ENCODE measurements at regions not wholly inside any gene's neighbourhood (a gene's known extent, or its start where the extent isn't known, plus 50 kb on each side); places are given as distances from the start of the nearest gene placed in this dataset.
"Not testable (repeated sequence)": the region's sequence is repeated elsewhere in the genome, so short reads cannot be mapped to it uniquely, and the experiment has no call there.

DNA sequence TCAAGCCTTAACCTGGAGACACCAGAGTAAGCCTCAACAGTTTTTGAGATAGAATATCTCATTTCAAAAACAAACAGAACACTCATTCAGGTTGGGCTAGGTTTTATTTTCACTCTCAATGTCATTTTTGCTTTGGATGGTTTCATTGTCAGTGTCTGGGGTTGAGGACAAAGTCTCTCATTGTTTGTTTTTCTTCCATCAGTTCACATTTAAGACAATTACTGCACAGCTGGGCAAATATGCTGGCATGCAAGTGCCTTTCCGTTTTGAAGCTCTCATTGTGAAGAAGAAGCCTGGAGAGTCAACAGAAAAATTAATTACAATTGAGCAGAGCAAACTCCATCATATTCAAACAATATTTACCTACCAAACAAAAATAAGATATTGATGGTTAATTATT lies 1050.0 kb downstream of the TBL1XR1 start:
- DNase-seq = no peak

DNA sequence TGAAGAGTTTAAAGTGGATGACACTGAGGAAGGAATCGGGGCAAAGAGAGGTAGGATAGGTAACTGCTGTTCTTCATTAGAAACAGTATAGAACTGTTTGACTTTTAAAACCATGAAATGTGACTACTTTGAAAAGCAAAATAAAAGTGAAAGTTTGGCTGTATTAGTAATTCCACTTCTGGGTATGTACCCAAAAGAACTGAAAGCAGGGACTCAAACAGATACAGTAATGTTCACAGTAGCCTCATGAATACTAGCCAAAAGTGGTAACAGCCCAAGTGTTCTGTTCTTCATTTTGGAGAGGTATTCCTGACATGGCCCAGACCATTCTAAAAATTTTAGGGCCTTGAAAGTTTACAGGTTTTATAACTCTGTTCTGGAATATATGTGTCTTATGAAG lies 1055.4 kb downstream of the TBL1XR1 start:
- no peak for DNase-seq

DNA sequence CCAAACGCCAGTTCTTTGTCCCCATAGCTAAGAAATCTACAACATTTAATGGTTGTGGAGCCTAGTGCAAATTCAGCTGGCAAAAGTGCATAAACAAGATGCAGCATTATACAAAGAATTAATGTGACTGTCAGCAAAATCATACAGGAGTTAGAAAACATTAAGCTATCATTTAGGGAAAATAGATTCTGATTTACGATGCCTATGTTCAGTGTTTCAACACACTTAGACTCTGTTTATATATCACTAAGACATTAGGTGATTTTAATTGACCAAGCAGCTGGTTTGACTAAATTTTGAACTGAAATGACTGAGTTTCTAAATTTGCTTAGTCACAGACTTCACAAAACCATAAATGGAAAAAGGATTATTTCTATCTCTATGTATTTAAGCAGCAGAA lies 1076.8 kb downstream of the TBL1XR1 start:
- no peak for DNase-seq

DNA sequence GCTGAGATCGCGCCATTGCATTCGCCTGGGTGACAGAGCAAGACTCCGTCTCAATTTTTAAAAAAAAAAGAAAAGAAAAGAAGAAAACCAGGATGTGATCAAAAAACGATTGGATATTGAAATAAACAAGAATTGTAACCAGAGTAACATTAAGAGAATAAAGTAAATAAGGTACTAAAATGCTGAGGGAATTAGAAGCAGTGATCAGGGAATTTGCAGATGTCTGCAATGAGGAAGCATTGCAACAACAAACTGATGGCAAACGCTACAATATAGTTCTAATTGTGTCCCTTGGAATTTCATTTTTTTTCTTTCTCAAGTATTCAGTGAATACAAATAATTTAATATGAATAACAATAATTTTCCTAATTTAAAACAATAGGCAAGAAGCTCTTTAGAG lies 1077.5 kb downstream of the TBL1XR1 start:
- no peak for DNase-seq

DNA sequence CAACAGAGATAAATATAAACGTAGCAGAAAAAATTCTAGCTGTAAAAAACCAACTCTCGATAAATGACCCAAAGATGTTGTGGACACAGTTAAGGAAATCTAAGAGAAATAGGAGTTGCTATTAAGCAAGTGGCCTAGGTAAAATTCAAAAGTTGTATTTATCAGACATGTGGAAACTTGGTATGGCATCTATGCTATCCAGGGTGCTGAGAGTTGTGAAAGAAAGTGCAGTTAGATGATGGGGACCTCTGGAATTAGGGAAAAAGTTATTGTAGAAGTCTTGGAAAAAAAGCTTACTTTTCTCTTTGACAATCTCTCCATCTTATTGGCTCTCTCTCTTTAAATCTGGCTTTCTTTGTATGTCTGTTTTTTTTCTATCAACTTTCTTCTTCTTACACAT lies 1090.9 kb downstream of the TBL1XR1 start:
- DNase-seq = no peak

DNA sequence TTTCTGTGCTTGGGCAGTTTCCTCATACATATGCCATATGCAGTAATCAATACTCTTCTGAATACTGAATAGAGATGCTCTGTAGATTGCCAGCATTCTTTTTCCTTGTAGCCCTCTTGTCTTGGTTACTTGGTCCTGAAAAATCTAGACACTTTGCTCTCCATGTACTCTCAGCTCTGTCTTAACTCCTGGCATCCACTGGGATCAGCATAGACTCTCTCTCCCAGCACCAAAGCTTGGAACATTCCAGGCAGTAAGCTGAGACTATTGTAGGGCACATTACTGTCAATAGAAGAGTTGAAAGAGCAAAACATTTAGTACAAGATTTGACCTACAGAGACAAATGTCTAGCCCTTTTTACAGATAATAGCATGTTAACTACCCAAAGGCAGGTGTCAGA lies 1100.3 kb downstream of the TBL1XR1 start:
- DNase-seq = no peak

DNA sequence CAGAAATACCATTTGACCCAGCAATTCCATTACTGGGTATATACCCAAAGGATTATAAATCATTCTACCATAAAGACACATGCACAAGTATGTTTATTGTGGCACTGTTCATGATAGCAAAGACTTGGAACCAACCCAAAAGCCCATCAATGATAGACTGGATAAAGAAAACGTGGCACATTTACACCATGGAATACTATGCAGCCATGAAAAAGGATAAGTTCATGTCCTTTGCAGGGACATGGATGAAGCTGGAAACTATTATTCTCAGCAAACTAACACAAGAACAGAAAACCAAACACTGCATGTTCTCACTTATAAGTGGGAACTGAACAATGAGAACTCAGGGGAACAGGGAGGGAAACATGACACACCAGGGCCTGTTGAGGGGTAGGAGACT lies 1103.4 kb downstream of the TBL1XR1 start:
- DNase-seq = not testable (repeated sequence)

DNA sequence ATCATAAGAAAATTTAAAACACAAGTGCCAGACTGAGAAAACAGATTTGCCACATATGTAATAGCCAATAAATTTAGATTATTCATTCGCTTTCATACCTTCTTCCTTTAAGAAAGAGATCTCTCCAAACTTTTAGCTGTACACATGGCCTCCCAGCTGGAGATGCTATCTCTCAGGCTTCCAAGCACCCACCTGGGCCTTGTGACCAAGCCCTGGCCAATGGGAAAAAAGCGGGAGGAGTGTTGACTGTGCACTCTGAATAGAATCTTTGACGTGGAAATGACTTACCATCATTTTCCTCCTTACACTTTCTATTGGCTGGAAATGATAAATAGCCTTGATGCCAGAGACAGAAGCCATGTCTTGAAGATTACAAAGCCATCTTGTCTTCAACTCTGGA lies 1106.6 kb downstream of the TBL1XR1 start:
- DNase-seq = no peak

DNA sequence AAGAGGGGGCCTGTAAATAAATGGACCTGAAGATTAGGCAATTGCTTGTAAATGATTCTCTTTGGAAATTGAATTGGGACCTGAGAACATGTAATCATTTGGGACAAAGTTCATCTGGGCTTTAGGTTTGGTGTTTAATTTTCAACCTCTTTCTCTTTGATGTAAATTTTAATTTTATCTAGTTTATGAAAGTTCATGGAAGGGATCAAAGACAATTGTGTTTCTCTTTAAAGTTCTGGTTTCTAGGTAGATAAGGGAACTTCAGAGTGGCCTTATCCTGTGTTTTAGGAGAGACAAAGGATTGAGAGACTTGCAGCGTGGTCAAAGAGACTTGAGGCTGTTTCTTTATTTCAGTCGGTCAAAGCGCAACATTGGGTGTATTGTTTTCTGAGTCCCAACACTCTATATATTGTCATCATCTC lies 1108.3 kb downstream of the TBL1XR1 start:
- no peak for DNase-seq

DNA sequence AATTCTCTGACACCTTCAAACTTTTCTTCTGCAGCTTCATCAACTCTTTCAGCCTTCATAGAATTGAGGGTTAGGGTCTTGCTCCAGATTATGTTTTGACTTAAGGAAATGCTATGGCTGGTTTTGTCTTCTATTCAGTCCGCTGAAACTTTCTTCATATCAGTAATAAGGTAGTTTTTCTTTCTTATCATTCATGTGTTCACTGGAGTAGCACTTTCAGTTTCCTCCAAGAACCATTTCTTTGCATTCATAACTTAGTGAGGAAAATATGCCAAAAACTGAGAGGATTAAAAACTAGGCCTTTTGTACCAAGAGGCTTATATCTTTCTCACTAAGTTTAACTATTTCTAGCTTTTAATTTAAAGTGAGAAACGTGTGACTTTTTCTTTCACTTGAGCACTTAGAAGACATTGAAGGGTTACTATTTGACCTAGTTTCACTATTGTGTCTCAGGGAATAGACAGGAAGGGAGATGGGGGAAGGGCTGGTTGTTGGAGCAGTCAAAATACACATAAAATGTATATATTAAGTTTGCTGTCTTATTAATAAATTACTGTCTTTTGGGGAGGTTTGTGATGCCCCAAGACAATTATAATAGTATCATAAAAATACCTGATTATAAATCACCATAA lies 1110.1 kb downstream of the TBL1XR1 start:
- DNase-seq = no peak

DNA sequence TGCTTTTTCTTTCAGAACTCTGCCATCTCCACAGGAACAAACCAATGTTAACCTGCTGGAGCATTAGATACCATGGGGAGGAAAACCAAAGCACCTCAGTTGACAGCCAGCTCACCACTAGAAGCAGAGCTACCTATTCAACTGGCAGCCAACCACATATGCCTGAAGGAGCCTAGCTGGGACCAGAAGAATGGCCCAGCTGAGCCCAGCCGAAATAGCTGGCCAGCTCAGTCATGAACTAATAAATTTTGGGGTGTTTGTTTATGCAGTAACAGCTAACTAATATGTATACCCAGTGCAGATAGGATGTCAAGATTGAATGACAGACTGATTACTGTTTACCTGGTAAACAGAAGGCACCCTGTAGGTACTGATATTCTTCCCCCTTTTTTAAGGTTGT lies 1117.5 kb downstream of the TBL1XR1 start:
- DNase-seq = no peak

DNA sequence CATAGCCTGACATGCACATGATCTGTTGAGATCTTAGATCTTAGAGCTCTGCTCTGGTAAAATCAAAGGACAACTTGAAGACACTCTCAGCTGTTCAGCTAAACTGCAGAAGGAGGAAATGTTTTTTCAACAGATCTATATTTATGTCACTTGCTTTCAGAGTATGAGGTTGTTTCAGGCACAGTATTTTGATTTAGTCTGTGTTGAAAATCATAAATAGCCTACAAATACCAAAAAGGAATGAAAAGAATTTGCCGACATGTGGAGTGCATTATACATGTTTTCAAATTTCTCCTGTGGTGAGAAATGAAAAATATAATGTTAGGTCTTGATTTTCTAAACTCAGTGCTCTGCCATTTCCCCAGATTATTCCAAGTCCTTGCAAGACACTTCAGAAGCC lies 1118.4 kb downstream of the TBL1XR1 start:
- no peak for DNase-seq

DNA sequence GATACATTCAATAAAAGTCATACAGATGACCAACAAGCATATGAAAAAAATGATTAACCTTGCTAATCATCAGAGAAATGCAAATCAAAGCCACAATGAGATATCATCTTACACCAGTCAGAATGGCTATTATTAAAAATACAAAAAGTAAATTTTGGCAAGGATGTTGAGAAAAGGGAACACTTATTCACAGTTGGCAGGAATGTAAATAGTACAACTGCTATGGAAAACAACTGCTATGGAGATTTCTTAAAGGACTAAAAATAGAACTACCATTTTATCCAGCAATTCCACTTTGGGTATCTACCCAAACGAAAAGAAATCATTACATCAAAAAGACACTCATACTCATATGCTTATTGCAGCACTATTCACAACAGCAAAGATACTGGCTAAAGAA lies 1121.8 kb downstream of the TBL1XR1 start:
- no peak for DNase-seq

DNA sequence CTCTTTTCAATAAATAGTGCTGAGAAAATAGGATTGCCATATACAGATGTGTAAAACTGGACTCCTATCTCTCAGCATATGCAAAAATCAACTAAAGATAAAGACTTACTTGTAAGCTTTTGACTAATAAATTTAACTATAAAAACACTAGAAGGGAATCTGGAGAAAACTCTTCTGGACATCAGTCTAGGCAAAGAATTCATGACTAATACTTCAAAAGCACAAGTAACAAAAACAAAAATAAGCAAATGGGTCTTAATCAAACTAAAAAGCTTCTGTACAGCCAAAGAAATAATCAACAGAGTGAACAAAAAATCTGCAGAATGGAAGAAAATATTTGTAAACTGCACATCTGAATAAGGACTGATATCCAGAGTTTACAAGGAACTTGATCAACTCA lies 1122.2 kb downstream of the TBL1XR1 start:
- no peak for DNase-seq

DNA sequence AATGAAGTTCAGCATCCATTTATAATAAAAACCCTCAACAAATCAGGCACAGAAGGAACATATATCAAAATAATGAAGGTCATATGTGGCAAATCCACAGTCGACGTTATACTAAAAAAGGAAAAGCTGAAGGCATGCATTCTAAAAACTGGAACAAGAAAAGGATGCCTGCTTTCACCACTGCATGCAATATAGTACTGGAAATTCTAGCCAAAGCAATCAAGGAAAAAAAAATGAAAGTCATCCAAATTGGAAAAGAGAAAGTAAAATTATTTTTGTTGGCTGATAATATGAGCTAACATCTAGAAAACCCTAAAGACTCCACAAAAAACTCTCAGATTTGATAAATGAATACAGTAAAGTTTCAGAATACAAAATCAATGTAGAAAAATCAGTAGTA lies 1123.2 kb downstream of the TBL1XR1 start:
- no peak for DNase-seq

DNA sequence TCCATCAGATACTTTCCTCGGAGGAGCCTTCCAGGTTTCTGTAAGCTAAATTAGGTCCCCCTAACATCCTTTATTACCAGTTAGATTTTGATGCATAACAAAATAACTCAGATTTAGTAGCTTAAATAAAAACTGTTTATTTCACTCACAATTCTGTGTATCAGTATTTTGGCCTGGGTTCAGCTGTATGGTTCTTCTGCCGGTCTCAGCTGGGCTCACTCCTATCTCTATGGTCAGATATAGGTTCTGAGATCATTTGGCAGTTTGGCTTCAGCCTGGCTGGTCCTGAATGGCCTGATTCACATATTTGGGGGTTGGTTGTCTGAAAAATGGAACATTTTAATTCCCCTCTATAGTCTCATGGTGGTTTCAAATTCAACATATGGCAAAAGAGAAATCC lies 1125.3 kb downstream of the TBL1XR1 start:
- no peak for DNase-seq

DNA sequence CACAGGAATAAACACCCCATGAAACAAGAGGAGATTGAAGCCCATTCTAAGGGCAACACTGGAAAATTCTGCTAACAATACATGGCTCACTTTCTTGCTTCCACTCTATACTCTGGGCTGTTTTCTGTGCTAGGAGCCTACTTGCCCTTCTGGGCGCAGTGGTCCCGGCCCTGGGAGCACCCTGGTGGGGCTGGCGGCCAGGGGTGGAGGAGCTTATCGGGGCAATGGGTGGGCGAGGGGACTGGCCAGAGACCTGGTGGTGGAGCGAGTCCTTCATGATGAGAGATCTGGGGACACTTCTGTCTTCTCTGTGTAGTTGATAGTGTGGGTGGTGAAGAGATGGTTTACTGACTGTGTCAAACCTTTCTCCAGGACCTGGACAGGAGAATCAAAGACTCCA lies 1128.5 kb downstream of the TBL1XR1 start:
- DNase-seq = no peak

DNA sequence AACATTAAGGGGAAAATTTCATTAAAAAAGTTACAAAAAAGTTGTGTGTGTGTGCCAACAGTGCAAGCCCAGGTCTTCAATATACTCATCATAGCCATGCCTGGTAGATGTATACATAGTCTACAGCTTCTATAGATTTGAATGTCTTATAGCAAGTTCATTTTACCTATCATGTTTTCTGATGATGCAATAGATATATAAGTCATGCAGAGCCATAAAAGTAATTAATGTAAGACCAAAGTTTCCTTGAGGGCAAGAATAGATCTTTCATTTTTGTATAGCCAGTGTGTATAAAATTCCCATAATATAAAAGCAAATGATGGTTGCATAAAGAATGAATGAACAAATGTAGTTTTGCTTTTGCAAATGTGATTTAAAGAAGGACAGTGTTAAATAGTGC lies 1138.4 kb downstream of the TBL1XR1 start:
- DNase-seq = no peak

DNA sequence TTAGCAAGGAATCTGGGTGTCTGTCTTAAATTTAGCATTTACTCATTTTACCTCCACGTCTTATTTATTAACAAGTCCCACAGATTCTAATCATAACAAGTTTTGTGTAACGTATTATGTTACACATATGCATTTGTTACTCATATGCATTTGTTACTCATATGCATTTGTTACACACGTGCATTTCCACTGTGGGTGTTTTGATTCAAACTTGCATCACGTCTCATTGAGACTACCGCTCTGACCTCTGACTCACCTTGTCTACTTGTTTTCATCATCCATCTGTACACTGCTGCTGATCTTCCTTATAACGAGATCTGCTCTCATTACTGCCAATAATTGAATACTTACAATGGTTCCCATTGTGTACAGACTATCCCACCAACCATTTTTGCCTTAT lies 1141.4 kb downstream of the TBL1XR1 start:
- no peak for DNase-seq

DNA sequence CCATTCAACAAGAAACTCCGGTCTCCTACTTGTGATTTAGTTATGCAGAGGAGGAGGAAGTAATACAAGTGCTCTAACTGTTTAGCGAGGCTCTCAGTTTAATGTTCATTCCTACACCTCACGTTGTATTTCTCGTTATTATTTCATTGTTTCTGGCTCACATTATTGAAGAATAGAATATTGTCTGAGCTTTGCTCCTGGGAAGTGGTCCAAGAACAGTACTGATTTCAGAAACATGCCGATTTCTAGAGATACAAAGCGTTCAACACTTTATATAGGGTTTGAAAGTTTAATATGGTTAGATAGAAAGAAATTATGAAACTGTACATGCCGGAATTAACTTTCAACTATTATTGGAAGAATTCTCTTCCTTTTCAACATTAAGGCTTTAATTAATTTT lies 1145.5 kb downstream of the TBL1XR1 start:
- DNase-seq = no peak

DNA sequence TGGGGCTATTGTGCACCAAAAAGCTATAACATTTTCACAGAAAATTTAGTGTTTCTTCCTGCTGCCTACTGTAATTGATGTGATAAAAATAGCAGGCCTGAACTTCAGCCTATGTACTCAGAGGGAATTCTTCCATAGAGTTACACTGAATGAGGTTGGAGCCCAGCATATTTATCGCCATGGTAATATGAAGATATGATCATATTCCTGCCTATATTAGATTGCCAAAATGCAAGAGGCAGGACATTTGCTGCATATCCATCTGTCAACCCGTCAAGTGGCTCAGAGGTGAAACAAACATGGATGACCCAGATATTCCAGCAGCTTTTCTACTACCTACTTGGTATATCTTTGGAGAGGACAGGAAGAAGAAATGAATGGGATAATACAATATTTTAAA lies 1150.6 kb downstream of the TBL1XR1 start:
- DNase-seq = no peak

DNA sequence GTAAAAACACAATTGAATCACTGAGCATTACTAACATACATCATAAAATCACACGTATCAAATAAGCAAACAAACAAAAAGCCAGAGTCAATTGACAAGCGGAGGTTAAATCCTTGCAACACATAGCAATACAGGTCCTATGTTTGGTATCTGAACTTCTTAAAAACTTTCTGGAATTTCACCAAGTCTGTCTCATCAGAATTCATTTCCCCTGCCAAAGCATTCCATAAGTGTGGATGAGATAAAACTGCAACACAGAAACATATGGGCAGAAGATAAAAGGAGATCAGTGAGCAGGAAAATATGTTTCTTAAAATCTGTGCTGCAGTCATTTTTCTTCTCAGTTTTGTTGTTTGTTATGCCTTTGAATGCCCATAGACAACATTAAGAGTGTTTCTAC lies 1155.5 kb downstream of the TBL1XR1 start:
- DNase-seq = no peak

DNA sequence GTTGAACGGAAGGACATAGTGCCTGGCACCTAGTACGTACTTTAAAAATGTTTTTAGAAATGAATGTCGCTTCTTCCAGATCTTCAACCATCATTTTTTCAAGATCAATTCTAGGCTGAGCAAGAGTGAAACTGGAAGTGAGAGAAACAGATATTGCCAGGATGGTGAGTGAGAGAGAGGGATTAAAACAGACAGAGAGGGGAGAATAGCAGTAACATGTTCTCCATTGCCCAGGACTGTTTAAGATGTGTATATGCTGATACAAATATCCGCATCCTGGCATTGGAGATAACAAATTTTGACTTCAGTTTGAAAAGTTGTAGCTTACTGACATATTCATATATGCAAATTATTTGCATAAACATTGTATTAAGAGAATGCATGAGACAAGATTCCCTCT lies 1156.1 kb downstream of the TBL1XR1 start:
- no peak for DNase-seq

DNA sequence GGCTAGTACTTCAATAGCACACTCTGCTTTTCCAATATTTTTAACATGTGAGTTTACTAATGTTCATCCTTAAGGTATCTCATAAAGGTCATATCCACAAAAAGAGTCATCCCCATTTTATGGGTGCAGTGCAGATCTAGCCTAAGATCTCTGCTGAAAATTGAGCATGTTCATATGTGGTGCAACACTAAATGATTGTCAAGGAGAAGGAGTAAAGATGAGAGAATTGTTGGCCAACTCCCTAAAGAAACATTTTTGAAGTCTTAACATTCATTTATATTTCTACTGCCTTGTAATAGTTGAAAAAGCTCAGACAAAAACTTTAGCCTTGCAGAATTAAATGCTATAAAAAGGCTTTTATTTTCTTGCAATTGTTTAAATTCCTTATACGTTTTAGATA lies 1159.6 kb downstream of the TBL1XR1 start:
- DNase-seq = no peak

DNA sequence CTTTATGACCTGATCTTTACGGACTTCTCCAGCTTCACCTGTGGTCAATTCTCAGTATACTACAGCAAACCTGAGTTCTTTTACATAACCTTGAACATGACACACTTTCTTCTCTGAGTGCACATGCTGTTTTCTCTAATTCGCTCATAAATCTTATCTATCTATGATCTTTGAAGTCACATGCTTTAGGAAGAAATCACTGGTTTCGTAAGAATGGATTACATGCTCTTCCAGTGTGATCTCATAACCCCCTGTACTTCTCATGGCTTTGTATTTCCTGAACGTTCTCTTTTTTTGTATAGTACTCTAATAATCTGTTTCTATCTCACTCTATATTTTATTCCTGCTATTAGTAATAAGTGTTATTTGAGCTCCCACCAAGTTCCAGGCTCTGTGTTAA lies 1165.2 kb downstream of the TBL1XR1 start:
- no peak for DNase-seq

DNA sequence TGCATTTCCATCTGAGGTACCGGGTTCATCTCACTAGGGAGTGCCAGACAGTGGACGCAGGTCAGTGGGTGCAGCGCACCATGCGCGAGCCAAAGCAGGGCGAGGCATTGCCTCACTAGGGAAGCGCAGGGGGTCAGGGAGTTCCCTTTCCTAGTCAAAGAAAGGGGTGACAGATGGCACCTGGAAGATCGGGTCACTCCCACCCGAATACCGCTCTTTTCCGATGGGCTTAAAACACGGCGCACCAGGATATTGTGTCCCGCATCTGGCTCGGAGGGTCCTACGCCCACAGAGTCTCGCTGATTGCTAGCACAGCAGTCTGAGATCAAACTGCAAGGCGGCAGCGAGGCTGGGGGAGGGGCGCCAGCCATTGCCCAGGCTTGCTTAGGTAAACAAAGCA lies 1157.1 kb downstream of the NAALADL2 start:
- peak; percentile 45 for DNase-seq

Data from islet precursor cell (in vitro differentiated cells).